Prostate gland (tissue), 2 donors: ENCODE measurements at regions not wholly inside any gene's neighbourhood (a gene's known extent, or its start where the extent isn't known, plus 50 kb on each side); places are given as distances from the start of the nearest gene placed in this dataset.

ENCODE experiments used
- DNase-seq: peaks from one replicate; pipeline ENCODE4 v3.0.0-alpha.2; 2019; ENCODE audit warnings: low spot score
- H3K27ac ChIP-seq, 2 donors: fragments of 200-600 bp; sonication (generic); 2 replicates each; pipeline ENCODE4 v1.5.1; 2017 to 2019
- H3K27me3 ChIP-seq: fragments of 200-600 bp; sonication (generic); replicated peaks from 2 replicates; pipeline ENCODE4 v1.5.1; 2019; ENCODE audit not compliant: insufficient read depth
- H3K36me3 ChIP-seq, 2 donors: fragments of 200-600 bp; sonication (generic); 1 replicate in 1 of 2; 2 replicates in 1 of 2; pipeline versions ENCODE4 v1.5.1 to v1.8.1; 2017 to 2019
- H3K4me1 ChIP-seq: fragments of 200-600 bp; sonication (generic); replicated peaks from 2 replicates; pipeline ENCODE4 v1.5.1; 2019
- H3K4me3 ChIP-seq, 2 donors: fragments of 200-600 bp; sonication (generic); 2 replicates each; pipeline ENCODE4 v1.5.1; 2017 to 2019
- H3K9me3 ChIP-seq: fragments of 200-600 bp; sonication (generic); 2 replicates; pipeline ENCODE4 v1.5.1; 2017
- CTCF ChIP-seq, 4 experiments: fragments of 200-600 bp in 2 of 4; fragments of 450-650 bp in 2 of 4; sonication (generic) in 2 of 4; IDR thresholded peaks; 1 replicate in 3 of 4; 2 replicates in 1 of 4; pipeline ENCODE4 v1.5.1; 2016 to 2019; ENCODE audit warnings: antibody characterized with exemption in 4 of 4, mild to moderate bottlenecking in 2 of 4, moderate library complexity in 2 of 4
- POLR2A ChIP-seq: fragments of 450-650 bp; IDR thresholded peaks from one replicate; pipeline ENCODE4 v1.6.1; 2016; ENCODE audit warnings: antibody characterized with exemption, mild to moderate bottlenecking
- POLR2AphosphoS5 ChIP-seq: sonication (generic); formaldehyde crosslinking; IDR thresholded peaks from one replicate; pipeline ENCODE4 v1.6.1; 2017; ENCODE audit warnings: antibody characterized with exemption
- WGBS: methylation state at CpG from one replicate; pipeline ENCODE4 v1.1.5; 2018; 5-methylcytosine and 5-hydroxymethylcytosine counted together
- intact Hi-C: fragments of 100-400 bp; cut with DNase I; formaldehyde crosslinking; loops from one replicate; pipeline ENCODE4 v1.14.2; 2022

DNA sequence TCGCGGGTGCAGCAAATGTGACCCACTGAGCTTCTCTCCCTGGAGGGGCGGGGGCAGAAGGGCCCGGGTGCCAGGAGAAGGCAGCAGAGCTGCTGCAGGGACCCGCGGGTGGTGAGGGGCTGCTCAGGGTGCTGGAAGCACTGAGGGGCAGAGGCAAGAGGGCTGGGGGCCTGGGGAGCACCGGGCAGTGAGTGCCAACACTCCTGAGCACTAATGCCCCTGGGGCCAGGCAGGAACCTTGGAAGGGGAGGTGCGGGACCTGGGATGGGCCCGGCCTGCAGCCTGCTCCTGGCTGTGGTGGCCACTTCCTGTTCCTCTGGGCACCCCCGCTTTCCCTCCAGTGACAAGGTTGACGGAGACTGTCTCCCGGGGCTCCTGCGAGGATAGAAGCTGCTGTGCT, 66.5 kb upstream of the ADRA2C start:
- no peak overlapping the region for H3K27ac ChIP-seq
- peaks cover 31% of the 10 kb centered on the region for H3K27me3 ChIP-seq
- no peak for TF ChIP-seq CTCF (IDR thresholded peaks at IDR 0.05)
- TF ChIP-seq POLR2AphosphoS5, result no peak
- H3K4me1 ChIP-seq, result no peaks in the 10 kb centered on the region
- H3K4me3 ChIP-seq, result no peak overlapping the region
- WGBS, result 74% methylated on average over 11 of the region's 13 CpGs
- intact Hi-C loops, result no loop called here
- no peak for DNase-seq
- H3K36me3 ChIP-seq, result no peaks in the 10 kb centered on the region
- H3K9me3 ChIP-seq, result no peaks in the 10 kb centered on the region

DNA sequence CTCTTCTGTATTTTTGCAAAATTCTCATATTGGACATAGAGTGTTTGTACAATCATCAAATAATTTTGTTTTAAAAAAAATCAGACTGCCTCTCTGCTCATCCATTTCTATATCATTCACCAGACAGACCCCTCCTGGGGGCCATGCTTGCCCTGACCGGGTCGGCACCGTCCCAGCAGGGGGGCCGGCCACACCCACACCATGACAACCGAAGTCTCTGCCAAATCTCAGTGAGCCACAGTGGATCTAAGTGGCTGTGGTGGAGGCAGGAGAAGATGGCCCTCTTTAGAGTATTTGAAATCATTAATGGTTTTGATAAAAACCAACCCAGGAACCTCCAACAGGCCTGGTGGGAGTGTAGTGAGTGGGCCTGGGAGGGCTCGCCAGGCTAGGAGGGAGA, 66.9 kb upstream of the ADRA2C start:
- no peak for DNase-seq
- no peak for TF ChIP-seq POLR2A
- no peaks in the 10 kb centered on the region for H3K36me3 ChIP-seq
- H3K27ac ChIP-seq, result no peak overlapping the region
- H3K27me3 ChIP-seq, result peaks cover 31% of the 10 kb centered on the region
- H3K4me1 ChIP-seq, result no peaks in the 10 kb centered on the region
- no peaks in the 10 kb centered on the region for H3K9me3 ChIP-seq
- no peak overlapping the region for H3K4me3 ChIP-seq
- intact Hi-C loops, result no loop called here
- WGBS, result 75% methylated on average over 6 of the region's 6 CpGs

GRCh38 chr4:3697033-3697432, 69.2 kb upstream of the ADRA2C start:
- DNase-seq, result no peak
- no peak overlapping the region for H3K4me3 ChIP-seq
- H3K27ac ChIP-seq, result no peak overlapping the region
- H3K27me3 ChIP-seq, result peaks cover 15% of the 10 kb centered on the region
- TF ChIP-seq POLR2AphosphoS5 (no peak), POLR2A (no peak), CTCF (IDR thresholded peaks at IDR 0.05) (no peak)
- no peaks in the 10 kb centered on the region for H3K36me3 ChIP-seq
- WGBS, result 98% methylated on average over 1 of the region's 1 CpG
- H3K9me3 ChIP-seq, result no peaks in the 10 kb centered on the region
- intact Hi-C loops, result no loop called here
- H3K4me1 ChIP-seq, result no peaks in the 10 kb centered on the region

DNA sequence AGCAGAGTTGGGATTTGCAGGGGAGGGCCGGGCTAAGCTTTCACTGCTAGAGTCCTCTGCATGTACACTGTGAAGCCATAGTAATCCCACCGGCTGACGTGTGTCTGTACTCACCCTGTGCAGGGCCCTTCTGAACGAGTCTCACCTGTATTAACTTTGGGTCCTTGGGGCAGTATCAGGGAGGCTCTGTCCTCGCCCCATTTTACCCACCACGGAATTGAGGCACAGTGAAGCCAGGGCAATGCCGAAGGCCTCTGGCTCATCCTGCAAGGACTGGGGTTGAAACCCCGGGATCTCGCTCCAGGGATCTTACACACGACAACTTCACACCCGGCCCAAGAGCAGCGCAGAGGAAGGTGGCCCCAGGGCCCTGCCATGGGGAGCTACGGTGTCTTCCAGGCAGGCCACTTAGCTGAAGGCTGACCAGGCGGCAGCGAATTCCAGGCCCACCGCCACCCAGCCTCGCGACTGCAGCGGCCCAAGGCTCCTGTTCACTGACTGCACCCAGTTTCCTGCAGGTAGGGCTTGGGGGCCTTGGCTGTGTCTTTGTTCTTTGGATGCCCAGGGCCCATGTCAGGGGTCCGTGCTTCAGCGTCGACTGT, 75.5 kb upstream of the ADRA2C start:
- H3K9me3 ChIP-seq, result no peaks in the 10 kb centered on the region
- H3K27ac ChIP-seq, result no peak overlapping the region
- no peak overlapping the region for H3K4me3 ChIP-seq
- DNase-seq, result no peak
- H3K36me3 ChIP-seq, result no peaks in the 10 kb centered on the region
- no peaks in the 10 kb centered on the region for H3K4me1 ChIP-seq
- TF ChIP-seq CTCF (IDR thresholded peaks at IDR 0.05) (no peak), POLR2AphosphoS5 (no peak), POLR2A (no peak)
- H3K27me3 ChIP-seq, result no peaks in the 10 kb centered on the region
- intact Hi-C loops, result no loop called here
- WGBS, result 86% methylated on average over 19 of the region's 22 CpGs

- TF ChIP-seq CTCF (IDR thresholded peaks at IDR 0.05) (no peak), POLR2AphosphoS5 (no peak), POLR2A (no peak)
- intact Hi-C loops, result no loop called here
These were observed 76.3 kb upstream of the ADRA2C start for GRCh38 chr4:3689576-3690550.

More at GRCh38 chr4:3689576-3690550, 76.3 kb upstream of the ADRA2C start:
- Histone ChIP-seq H3K9me3 (no peaks in the 10 kb centered on the region), H3K4me1 (no peaks in the 10 kb centered on the region), H3K4me3 (no peak overlapping the region), H3K27ac (no peak overlapping the region), H3K36me3 (no peaks in the 10 kb centered on the region), H3K27me3 (no peaks in the 10 kb centered on the region)
- no peak for DNase-seq
- 91% methylated on average over 41 of the region's 41 CpGs for WGBS
